ENCODE measurements at regions not wholly inside any gene's neighbourhood (a gene's known extent, or its start where the extent isn't known, plus 50 kb on each side); places are given as distances from the start of the nearest gene placed in this dataset.

DNA sequence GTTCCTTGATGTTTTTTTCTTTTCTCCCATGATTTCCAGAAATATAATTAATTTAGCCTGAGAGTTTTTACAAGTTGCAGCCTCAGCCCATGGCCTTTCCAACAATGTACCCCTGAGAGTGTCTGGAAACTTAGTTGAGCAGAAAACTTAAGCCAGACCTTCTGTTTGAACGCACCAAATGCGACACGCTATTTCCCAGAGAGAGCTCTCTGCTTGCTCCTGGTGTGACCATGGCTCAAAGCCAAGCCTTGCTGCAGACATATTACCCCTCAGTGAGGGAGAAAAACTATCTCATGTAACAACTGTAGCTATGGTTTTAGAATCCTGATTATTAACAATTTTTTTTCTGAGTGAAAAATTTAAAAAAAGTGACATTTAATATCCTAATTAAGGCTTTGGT is 1204.5 kb upstream of the SLC10A2 start:
- DNase-seq (no peak), FAIRE-seq (no peak)
- H3K36me3 ChIP-seq (ENCODE audit: control insufficient read depth in 3 of 3, insufficient read depth in 2 of 3, low read depth in 1 of 3, low read length in 3 of 3) = no peaks in the 10 kb centered on the region
- WGBS, 3 donors = 82 to 93% (median 83%) methylated on average over 3 of the region's 3 CpGs
- no peaks in the 10 kb centered on the region for H3K27me3 ChIP-seq (ENCODE audit: control insufficient read depth in 3 of 3, insufficient read depth in 3 of 3, low read length in 3 of 3)
- H3K4me3 ChIP-seq (ENCODE audit: low read depth in 1 of 3, low read length in 3 of 3) = no peak overlapping the region
- no peaks in the 10 kb centered on the region for H3K4me1 ChIP-seq (ENCODE audit: control insufficient read depth in 3 of 3, insufficient read depth in 2 of 3, low read depth in 1 of 3, low read length in 2 of 3)
- H3K9me3 ChIP-seq (ENCODE audit: control insufficient read depth in 2 of 2, insufficient read depth in 1 of 2, low read depth in 1 of 2, low read length in 1 of 2) = no peaks in the 10 kb centered on the region
- H3K27ac ChIP-seq (ENCODE audit: low read depth in 1 of 3, low read length in 2 of 3) = no peak overlapping the region

DNA sequence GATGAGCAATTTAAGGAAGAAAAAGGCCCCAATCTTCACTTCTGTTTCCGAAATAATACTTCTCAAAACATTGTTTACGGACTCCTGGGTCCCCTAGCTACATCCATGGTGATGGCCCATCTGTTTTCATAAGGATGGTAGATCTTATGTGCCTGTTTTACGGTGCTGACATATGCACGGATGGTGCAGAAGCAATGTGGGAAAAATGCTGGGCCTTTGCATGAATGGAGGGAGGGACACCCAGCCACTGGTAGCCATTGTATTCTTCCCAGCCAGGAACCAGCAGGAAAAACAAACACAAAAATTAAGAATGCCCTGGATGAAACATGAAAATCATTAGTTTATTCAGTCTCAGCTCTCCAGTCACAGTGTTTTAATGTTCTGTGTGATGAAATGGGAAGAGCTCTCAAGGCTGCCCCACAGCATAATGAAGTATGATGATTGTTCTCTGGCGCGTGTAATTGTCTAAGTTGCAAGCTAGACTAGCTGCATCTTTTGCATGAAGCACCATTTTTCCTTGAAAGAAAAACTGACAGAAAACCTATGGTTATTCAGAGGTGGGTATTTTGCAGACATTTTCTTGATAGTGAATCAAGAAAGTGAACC is 1201.1 kb upstream of the SLC10A2 start:
- no peak for FAIRE-seq
- H3K4me3 ChIP-seq (ENCODE audit: low read depth in 1 of 3, low read length in 3 of 3) = no peak overlapping the region

GRCh38 chr13:104256701-104257100 is 1190.5 kb upstream of the SLC10A2 start:
- H3K27me3 ChIP-seq (ENCODE audit: control insufficient read depth in 3 of 3, insufficient read depth in 3 of 3, low read length in 3 of 3) = no peaks in the 10 kb centered on the region
- WGBS, 3 donors = 83 to 87% (median 85%) methylated on average over 3 of the region's 3 CpGs
- FAIRE-seq (no peak), DNase-seq (no peak)
- no peak overlapping the region for H3K4me3 ChIP-seq (ENCODE audit: low read depth in 1 of 3, low read length in 3 of 3)
- H3K9me3 ChIP-seq (ENCODE audit: control insufficient read depth in 2 of 2, insufficient read depth in 1 of 2, low read depth in 1 of 2, low read length in 1 of 2) = no peaks in the 10 kb centered on the region
- H3K4me1 ChIP-seq (ENCODE audit: control insufficient read depth in 3 of 3, insufficient read depth in 2 of 3, low read depth in 1 of 3, low read length in 2 of 3) = no peaks in the 10 kb centered on the region
- no peaks in the 10 kb centered on the region for H3K36me3 ChIP-seq (ENCODE audit: control insufficient read depth in 3 of 3, insufficient read depth in 2 of 3, low read depth in 1 of 3, low read length in 3 of 3)
- H3K27ac ChIP-seq (ENCODE audit: low read depth in 1 of 3, low read length in 2 of 3) = no peak overlapping the region

More for the DNA sequence above, 1201.1 kb upstream of the SLC10A2 start:
- Histone ChIP-seq H3K4me1 (ENCODE audit: control insufficient read depth in 3 of 3, insufficient read depth in 2 of 3, low read depth in 1 of 3, low read length in 2 of 3) (no peaks in the 10 kb centered on the region), H3K36me3 (ENCODE audit: control insufficient read depth in 3 of 3, insufficient read depth in 2 of 3, low read depth in 1 of 3, low read length in 3 of 3) (no peaks in the 10 kb centered on the region), H3K27ac (ENCODE audit: low read depth in 1 of 3, low read length in 2 of 3) (no peak overlapping the region), H3K9me3 (ENCODE audit: control insufficient read depth in 2 of 2, insufficient read depth in 1 of 2, low read depth in 1 of 2, low read length in 1 of 2) (no peaks in the 10 kb centered on the region), H3K27me3 (ENCODE audit: control insufficient read depth in 3 of 3, insufficient read depth in 3 of 3, low read length in 3 of 3) (no peaks in the 10 kb centered on the region)
- WGBS, 3 donors = 77 to 89% (median 78%) methylated on average over 6 of the region's 6 CpGs
- no peak for DNase-seq

DNA sequence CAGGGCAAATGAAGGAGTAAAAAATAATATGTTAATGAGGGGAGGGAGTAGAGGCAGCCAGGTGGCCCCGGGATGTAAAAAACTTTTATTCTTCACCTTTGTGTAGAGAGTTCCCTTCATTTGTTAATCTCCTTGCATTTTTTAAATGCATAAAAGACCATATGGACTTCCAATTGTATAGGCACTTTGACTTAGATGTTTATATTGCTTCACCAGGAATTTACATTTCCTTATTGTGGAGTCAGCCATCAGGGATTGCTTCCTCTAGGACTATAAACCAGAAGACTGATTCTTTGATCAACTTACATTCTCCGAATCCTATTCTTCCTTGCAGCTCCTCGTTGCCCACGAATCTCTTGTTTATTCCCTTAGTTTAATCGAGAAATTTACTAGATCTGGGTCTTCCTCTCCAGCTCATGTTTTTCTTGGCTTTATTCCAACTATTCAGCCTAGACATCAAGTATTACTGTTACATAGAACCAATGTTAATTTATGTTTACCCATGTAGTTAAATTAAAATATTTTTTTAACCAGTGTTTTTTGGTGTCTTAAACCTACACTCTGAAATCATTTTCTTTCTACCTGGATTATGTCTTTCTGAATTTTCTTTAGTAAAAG is 1187.0 kb upstream of the SLC10A2 start:
- no peaks in the 10 kb centered on the region for H3K36me3 ChIP-seq (ENCODE audit: control insufficient read depth in 3 of 3, insufficient read depth in 2 of 3, low read depth in 1 of 3, low read length in 3 of 3)
- H3K27ac ChIP-seq (ENCODE audit: low read depth in 1 of 3, low read length in 2 of 3) = no peak overlapping the region
- FAIRE-seq (peak; percentile 47), DNase-seq (no peak)
- WGBS, 3 donors = 56 to 72% (median 57%) methylated on average over 5 of the region's 5 CpGs
- H3K4me3 ChIP-seq (ENCODE audit: low read depth in 1 of 3, low read length in 3 of 3) = no peak overlapping the region
- H3K4me1 ChIP-seq (ENCODE audit: control insufficient read depth in 3 of 3, insufficient read depth in 2 of 3, low read depth in 1 of 3, low read length in 2 of 3) = no peaks in the 10 kb centered on the region
- no peaks in the 10 kb centered on the region for H3K27me3 ChIP-seq (ENCODE audit: control insufficient read depth in 3 of 3, insufficient read depth in 3 of 3, low read length in 3 of 3)
- H3K9me3 ChIP-seq (ENCODE audit: control insufficient read depth in 2 of 2, insufficient read depth in 1 of 2, low read depth in 1 of 2, low read length in 1 of 2) = no peaks in the 10 kb centered on the region

- no peaks in the 10 kb centered on the region for H3K4me1 ChIP-seq (ENCODE audit: control insufficient read depth in 3 of 3, insufficient read depth in 2 of 3, low read depth in 1 of 3, low read length in 2 of 3)
- FAIRE-seq (no peak), DNase-seq (no peak)
- no peak overlapping the region for H3K27ac ChIP-seq (ENCODE audit: low read depth in 1 of 3, low read length in 2 of 3)
- no peaks in the 10 kb centered on the region for H3K9me3 ChIP-seq (ENCODE audit: control insufficient read depth in 2 of 2, insufficient read depth in 1 of 2, low read depth in 1 of 2, low read length in 1 of 2)
- no peaks in the 10 kb centered on the region for H3K27me3 ChIP-seq (ENCODE audit: control insufficient read depth in 3 of 3, insufficient read depth in 3 of 3, low read length in 3 of 3)
- H3K36me3 ChIP-seq (ENCODE audit: control insufficient read depth in 3 of 3, insufficient read depth in 2 of 3, low read depth in 1 of 3, low read length in 3 of 3) = no peaks in the 10 kb centered on the region
- no peak overlapping the region for H3K4me3 ChIP-seq (ENCODE audit: low read depth in 1 of 3, low read length in 3 of 3)
Measured at GRCh38 chr13:104251931-104252330, 1185.7 kb upstream of the SLC10A2 start.

DNA sequence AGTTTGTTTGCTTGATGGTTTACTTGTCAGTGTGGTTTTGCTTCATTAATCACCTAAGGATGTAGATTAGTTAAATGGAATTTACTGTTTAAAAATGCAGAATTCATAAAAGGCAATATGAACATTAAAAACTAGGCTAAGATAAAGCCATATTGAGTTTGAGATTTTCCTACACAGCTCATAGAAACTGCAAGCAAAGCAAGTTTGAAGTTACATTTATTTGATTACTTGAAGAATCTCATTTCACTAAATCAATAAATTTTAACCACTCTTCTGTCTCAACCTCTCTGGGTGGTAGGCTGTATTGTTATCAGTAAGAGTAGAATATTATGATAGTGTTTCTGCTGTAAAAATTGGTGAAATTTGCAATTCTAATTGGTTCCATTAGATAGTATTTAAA is 1180.7 kb upstream of the SLC10A2 start:
- Histone ChIP-seq H3K36me3 (ENCODE audit: control insufficient read depth in 3 of 3, insufficient read depth in 2 of 3, low read depth in 1 of 3, low read length in 3 of 3) (no peaks in the 10 kb centered on the region), H3K4me3 (ENCODE audit: low read depth in 1 of 3, low read length in 3 of 3) (no peak overlapping the region), H3K27ac (ENCODE audit: low read depth in 1 of 3, low read length in 2 of 3) (no peak overlapping the region), H3K4me1 (ENCODE audit: control insufficient read depth in 3 of 3, insufficient read depth in 2 of 3, low read depth in 1 of 3, low read length in 2 of 3) (no peaks in the 10 kb centered on the region), H3K9me3 (ENCODE audit: control insufficient read depth in 2 of 2, insufficient read depth in 1 of 2, low read depth in 1 of 2, low read length in 1 of 2) (no peaks in the 10 kb centered on the region), H3K27me3 (ENCODE audit: control insufficient read depth in 3 of 3, insufficient read depth in 3 of 3, low read length in 3 of 3) (no peaks in the 10 kb centered on the region)
- DNase-seq = no peak
- FAIRE-seq = no peak

- Histone ChIP-seq H3K9me3 (ENCODE audit: control insufficient read depth in 2 of 2, insufficient read depth in 1 of 2, low read depth in 1 of 2, low read length in 1 of 2) (peaks cover 0 to 5% of the 10 kb centered on the region in 2 donors), H3K4me3 (ENCODE audit: low read depth in 1 of 3, low read length in 3 of 3) (no peak overlapping the region), H3K27ac (ENCODE audit: low read depth in 1 of 3, low read length in 2 of 3) (no peak overlapping the region), H3K4me1 (ENCODE audit: control insufficient read depth in 3 of 3, insufficient read depth in 2 of 3, low read depth in 1 of 3, low read length in 2 of 3) (no peaks in the 10 kb centered on the region), H3K36me3 (ENCODE audit: control insufficient read depth in 3 of 3, insufficient read depth in 2 of 3, low read depth in 1 of 3, low read length in 3 of 3) (no peaks in the 10 kb centered on the region), H3K27me3 (ENCODE audit: control insufficient read depth in 3 of 3, insufficient read depth in 3 of 3, low read length in 3 of 3) (no peaks in the 10 kb centered on the region)
- DNase-seq = no peak
- WGBS, 3 donors = 84 to 90% (median 85%) methylated on average over 6 of the region's 6 CpGs
- no peak for FAIRE-seq
Measured at GRCh38 chr13:104206450-104207044, 1140.3 kb upstream of the SLC10A2 start.

DNA sequence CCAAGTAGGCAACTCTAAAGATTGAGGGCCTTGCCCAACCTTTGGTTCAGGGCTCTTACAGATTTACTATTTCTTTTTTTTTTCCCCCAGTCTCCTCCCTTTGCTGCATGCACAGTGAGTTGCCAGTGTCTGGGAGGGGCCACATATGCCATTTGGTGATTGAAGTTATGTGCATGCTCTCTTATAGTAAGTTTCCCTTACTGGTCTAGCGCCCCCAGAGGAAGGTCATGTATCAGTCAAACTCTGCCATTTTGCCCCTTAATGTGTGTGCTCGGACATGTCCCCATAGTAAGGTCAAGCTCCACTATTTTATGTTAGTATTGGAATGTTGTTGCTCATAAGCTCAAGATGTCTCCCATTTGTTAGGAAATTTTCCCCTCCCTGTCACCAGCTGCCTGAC is 1138.0 kb upstream of the SLC10A2 start:
- no peaks in the 10 kb centered on the region for H3K36me3 ChIP-seq (ENCODE audit: control insufficient read depth in 3 of 3, insufficient read depth in 2 of 3, low read depth in 1 of 3, low read length in 3 of 3)
- FAIRE-seq (no peak), DNase-seq (no peak)
- H3K9me3 ChIP-seq (ENCODE audit: control insufficient read depth in 2 of 2, insufficient read depth in 1 of 2, low read depth in 1 of 2, low read length in 1 of 2) = peaks cover 0 to 5% of the 10 kb centered on the region in 2 donors
- H3K27ac ChIP-seq (ENCODE audit: low read depth in 1 of 3, low read length in 2 of 3) = no peak overlapping the region
- WGBS, 3 donors = 61 to 80% (median 69%) methylated on average over 2 of the region's 2 CpGs
- no peak overlapping the region for H3K4me3 ChIP-seq (ENCODE audit: low read depth in 1 of 3, low read length in 3 of 3)
- H3K4me1 ChIP-seq (ENCODE audit: control insufficient read depth in 3 of 3, insufficient read depth in 2 of 3, low read depth in 1 of 3, low read length in 2 of 3) = no peaks in the 10 kb centered on the region
- no peaks in the 10 kb centered on the region for H3K27me3 ChIP-seq (ENCODE audit: control insufficient read depth in 3 of 3, insufficient read depth in 3 of 3, low read length in 3 of 3)

GRCh38 chr13:104198801-104199200 is 1132.6 kb upstream of the SLC10A2 start:
- H3K27ac ChIP-seq (ENCODE audit: low read depth in 1 of 3, low read length in 2 of 3) = no peak overlapping the region
- FAIRE-seq (no peak), DNase-seq (no peak)
- H3K27me3 ChIP-seq (ENCODE audit: control insufficient read depth in 3 of 3, insufficient read depth in 3 of 3, low read length in 3 of 3) = no peaks in the 10 kb centered on the region
- H3K4me3 ChIP-seq (ENCODE audit: low read depth in 1 of 3, low read length in 3 of 3) = no peak overlapping the region
- H3K36me3 ChIP-seq (ENCODE audit: control insufficient read depth in 3 of 3, insufficient read depth in 2 of 3, low read depth in 1 of 3, low read length in 3 of 3) = no peaks in the 10 kb centered on the region
- 32 to 69% (median 34%) methylated on average over 1 of the region's 1 CpG for WGBS, 3 donors
- H3K4me1 ChIP-seq (ENCODE audit: control insufficient read depth in 3 of 3, insufficient read depth in 2 of 3, low read depth in 1 of 3, low read length in 2 of 3) = no peaks in the 10 kb centered on the region
- H3K9me3 ChIP-seq (ENCODE audit: control insufficient read depth in 2 of 2, insufficient read depth in 1 of 2, low read depth in 1 of 2, low read length in 1 of 2) = no peaks in the 10 kb centered on the region
